ENCODE measurements at regions not wholly inside any gene's neighbourhood (a gene's known extent, or its start where the extent isn't known, plus 50 kb on each side); places are given as distances from the start of the nearest gene placed in this dataset.

- TF ChIP-seq REST (IDR thresholded peaks at IDR 0.05; ENCODE audit: insufficient read depth in 1 of 2, low read depth in 2 of 2, low read length in 2 of 2) = no peak
- TF ChIP-seq POLR2AphosphoS5 (IDR thresholded peaks at IDR 0.05; ENCODE audit: low read depth, low read length) = no peak
Observed at GRCh38 chr16:54505549-54506213, 219.1 kb upstream of the IRX3 start.
